T-helper 1 cell (primary cell): ENCODE measurements at regions not wholly inside any gene's neighbourhood (a gene's known extent, or its start where the extent isn't known, plus 50 kb on each side); places are given as distances from the start of the nearest gene placed in this dataset.
"Not testable (repeated sequence)": the region's sequence is repeated elsewhere in the genome, so short reads cannot be mapped to it uniquely, and the experiment has no call there.

Experiments
- DNase-seq, 5 donors: peaks; one replicate each; pipeline ENCODE4 v3.0.0-alpha.2; 2012 to 2020

- not testable (repeated sequence) for DNase-seq
Observed at GRCh38 chr1:223025190-223025734, 117.8 kb downstream of the TLR5 start.

- not testable (repeated sequence) for DNase-seq
Observed at GRCh38 chr1:223026639-223027038, 116.4 kb downstream of the TLR5 start.

GRCh38 chr1:223029985-223030769 is 112.9 kb downstream of the TLR5 start:
- no peak for DNase-seq

- no peak for DNase-seq
Observed at GRCh38 chr1:223030871-223031400, 112.1 kb downstream of the TLR5 start.

GRCh38 chr1:223031733-223032601 is 111.1 kb downstream of the TLR5 start:
- no peak for DNase-seq

- DNase-seq: no peak
Observed at GRCh38 chr1:223033658-223034057, 109.4 kb downstream of the TLR5 start.

- no peak for DNase-seq
Observed at GRCh38 chr1:223034270-223034798, 108.7 kb downstream of the TLR5 start.

- DNase-seq: no peak
Observed at GRCh38 chr1:223035724-223036478, 107.1 kb downstream of the TLR5 start.

- DNase-seq: no peak
Observed at GRCh38 chr1:223036479-223036845, 106.6 kb downstream of the TLR5 start.

GRCh38 chr1:223037845-223038244 is 105.2 kb downstream of the TLR5 start:
- DNase-seq: no peak

GRCh38 chr1:223038288-223039006 is 104.6 kb downstream of the TLR5 start:
- DNase-seq: no peak

GRCh38 chr1:223039990-223040389 is 103.1 kb downstream of the TLR5 start:
- no peak for DNase-seq

GRCh38 chr1:223041481-223041880 is 101.6 kb downstream of the TLR5 start:
- no peak for DNase-seq

GRCh38 chr1:223045164-223045957 is 97.7 kb downstream of the TLR5 start:
- no peak for DNase-seq

GRCh38 chr1:223046011-223046410 is 97.0 kb downstream of the TLR5 start:
- DNase-seq: no peak

- DNase-seq: not testable (repeated sequence)
Observed at GRCh38 chr1:223046463-223046862, 96.6 kb downstream of the TLR5 start.

GRCh38 chr1:223048026-223048425 is 95.0 kb downstream of the TLR5 start:
- no peak for DNase-seq

- DNase-seq: no peak
Observed at GRCh38 chr1:223052462-223052861, 90.6 kb downstream of the TLR5 start.

GRCh38 chr1:223052931-223053330 is 90.1 kb downstream of the TLR5 start:
- DNase-seq: no peak

- no peak for DNase-seq
Observed at GRCh38 chr1:223056802-223057201, 86.2 kb downstream of the TLR5 start.
